Activated CD8-positive, alpha-beta T cell treated with anti-CD3 and anti-CD28 coated beads for 36 hours (primary cell): ENCODE measurements at regions not wholly inside any gene's neighbourhood (a gene's known extent, or its start where the extent isn't known, plus 50 kb on each side); places are given as distances from the start of the nearest gene placed in this dataset.

Experiments used
- ATAC-seq: fragments of 200-7000 bp; cut with Tn5 transposase; one replicate; pipeline ENCODE4 v1.10.0; 2021; ENCODE audit warnings: mild to moderate bottlenecking, moderate library complexity
- CTCF ChIA-PET: fragments of 350-600 bp; sonication (Branson Sonifier 250); formaldehyde crosslinking; loops from one replicate; lab custom pipeline; 2021; ENCODE audit warnings: antibody characterized with exemption; lab: Charles Lee
- POLR2A ChIA-PET: fragments of 350-600 bp; sonication (Branson Sonifier 250); formaldehyde crosslinking; loops from one replicate; lab custom pipeline; 2021; ENCODE audit warnings: antibody characterized with exemption; lab: Charles Lee
- DNase-seq: peaks from one replicate; pipeline ENCODE4 v3.0.0-alpha.2; 2020
- H3K27ac Mint-ChIP-seq: one replicate; pipeline ENCODE4 v1.8.0; 2021; ENCODE audit warnings: mild to moderate bottlenecking, mixed read lengths
- H3K27me3 Mint-ChIP-seq: one replicate; pipeline ENCODE4 v1.8.0; 2021; ENCODE audit warnings: mixed read lengths
- H3K36me3 Mint-ChIP-seq: one replicate; pipeline ENCODE4 v1.8.0; 2021; ENCODE audit warnings: low read depth, mixed read lengths
- H3K4me1 Mint-ChIP-seq: one replicate; pipeline ENCODE4 v1.8.0; 2021; ENCODE audit warnings: low read depth, mixed read lengths
- H3K4me3 Mint-ChIP-seq: one replicate; pipeline ENCODE4 v1.8.0; 2021; ENCODE audit warnings: mild to moderate bottlenecking, moderate library complexity, mixed read lengths
- H3K9me3 Mint-ChIP-seq: one replicate; pipeline ENCODE4 v1.8.0; 2021; ENCODE audit warnings: mixed read lengths
- CTCF ChIP-seq: fragments of 200-600 bp; IDR thresholded peaks from one replicate; pipeline ENCODE4 v1.8.0; 2022; ENCODE audit warnings: antibody characterized with exemption, mild to moderate bottlenecking
- intact Hi-C: fragments of 100-400 bp; cut with micrococcal nuclease; formaldehyde crosslinking; loops from one replicate; pipeline ENCODE4 v1.10.0; 2022

GRCh38 chr18:75506913-75507312, 79.4 kb upstream of the SMIM21 start:
- POLR2A ChIA-PET = interaction anchor here (1.2 kb wide), 1 partner anchor 12 kb away, joined by 4 read pairs; no protein-coding TSS in a partner anchor
- DNase-seq (no peak), ATAC-seq (no peak)
- Mint-ChIP-seq H3K27ac (no peak overlapping the region), H3K4me1 (no peaks in the 10 kb centered on the region), H3K27me3 (peaks cover 10% of the 10 kb centered on the region), H3K36me3 (no peaks in the 10 kb centered on the region), H3K4me3 (no peak overlapping the region), H3K9me3 (peaks cover 5% of the 10 kb centered on the region)
- CTCF ChIA-PET = no interaction called here
- intact Hi-C loops = no loop called here
- no peak for TF ChIP-seq CTCF

- H3K36me3 Mint-ChIP-seq = no peaks in the 10 kb centered on the region
- H3K27me3 Mint-ChIP-seq = peaks cover 10% of the 10 kb centered on the region
- H3K27ac Mint-ChIP-seq = no peak overlapping the region
- no peak overlapping the region for H3K4me3 Mint-ChIP-seq
- ATAC-seq = no peak
- no peak for DNase-seq
- no peaks in the 10 kb centered on the region for H3K9me3 Mint-ChIP-seq
- no peaks in the 10 kb centered on the region for H3K4me1 Mint-ChIP-seq
- ChIA-PET CTCF (no interaction called here), POLR2A (no interaction called here)
- TF ChIP-seq CTCF = no peak
- intact Hi-C loops = no loop called here
These were observed 77.0 kb upstream of the SMIM21 start for GRCh38 chr18:75504469-75504868.

GRCh38 chr18:75503615-75504014, 76.1 kb upstream of the SMIM21 start:
- Mint-ChIP-seq H3K9me3 (no peaks in the 10 kb centered on the region), H3K27ac (no peak overlapping the region), H3K4me3 (no peak overlapping the region), H3K4me1 (no peaks in the 10 kb centered on the region), H3K36me3 (no peaks in the 10 kb centered on the region), H3K27me3 (peaks cover 13% of the 10 kb centered on the region)
- DNase-seq = no peak
- no peak for ATAC-seq
- TF ChIP-seq CTCF = no peak
- ChIA-PET POLR2A (no interaction called here), CTCF (no interaction called here)
- intact Hi-C loops = no loop called here

- H3K27me3 Mint-ChIP-seq = peaks cover 21% of the 10 kb centered on the region
- H3K36me3 Mint-ChIP-seq = no peaks in the 10 kb centered on the region
- ATAC-seq (no peak), DNase-seq (no peak)
- H3K9me3 Mint-ChIP-seq = no peaks in the 10 kb centered on the region
- POLR2A ChIA-PET = no interaction called here
- no peak for TF ChIP-seq CTCF
- H3K4me3 Mint-ChIP-seq = no peak overlapping the region
- CTCF ChIA-PET = no interaction called here
- no peak overlapping the region for H3K27ac Mint-ChIP-seq
- intact Hi-C loops = no loop called here
- H3K4me1 Mint-ChIP-seq = no peaks in the 10 kb centered on the region
These were observed 74.8 kb upstream of the SMIM21 start for GRCh38 chr18:75502286-75502685.

GRCh38 chr18:75500545-75500944, 73.0 kb upstream of the SMIM21 start:
- POLR2A ChIA-PET = no interaction called here

More at GRCh38 chr18:75500545-75500944, 73.0 kb upstream of the SMIM21 start:
- intact Hi-C loops = no loop called here
- Mint-ChIP-seq H3K4me1 (no peaks in the 10 kb centered on the region), H3K4me3 (no peak overlapping the region), H3K36me3 (no peaks in the 10 kb centered on the region), H3K27me3 (peaks cover 24% of the 10 kb centered on the region), H3K9me3 (no peaks in the 10 kb centered on the region), H3K27ac (no peak overlapping the region)
- CTCF ChIA-PET = interaction anchor here (0.9 kb wide), 1 partner anchor 22 kb away, joined by 3 read pairs; no protein-coding TSS in a partner anchor
- no peak for ATAC-seq
- no peak for TF ChIP-seq CTCF
- no peak for DNase-seq
